ENCODE measurements at regions not wholly inside any gene's neighbourhood (a gene's known extent, or its start where the extent isn't known, plus 50 kb on each side); places are given as distances from the start of the nearest gene placed in this dataset.
A peak's percentile ranks its signal among the peaks of the same experiment; 100 is the strongest.

GRCh38 chr2:57542081-57542480 lies 504.5 kb upstream of the VRK2 start:
- no peaks in the 10 kb centered on the region for H3K9me3 ChIP-seq (ENCODE audit: low read length)
- H3K36me3 ChIP-seq (ENCODE audit: insufficient read depth, low read length): no peaks in the 10 kb centered on the region
- DNase-seq: no peak
- Mint-ChIP-seq H3K9me3 (peaks cover 6 to 36% (median 27%) of the 10 kb centered on the region in 5 donors), H3K36me3 (no peaks in the 10 kb centered on the region), H3K27ac (no peak overlapping the region), H3K4me1 (no peaks in the 10 kb centered on the region), H3K27me3 (no peaks in the 10 kb centered on the region), H3K4me3 (no peak overlapping the region)
- no peak overlapping the region for H3K27ac ChIP-seq (ENCODE audit: low read depth, low read length)
- ChIA-PET POLR2A (no interaction called here), CTCF (no interaction called here)
- H3K4me3 ChIP-seq (ENCODE audit: low read length): no peak overlapping the region
- no peaks in the 10 kb centered on the region for H3K4me1 ChIP-seq (ENCODE audit: insufficient read depth, low read length)
- no peaks in the 10 kb centered on the region for H3K27me3 ChIP-seq (ENCODE audit: insufficient read depth, low read length, poor library complexity, severe bottlenecking)

GRCh38 chr2:57543211-57543610 lies 503.4 kb upstream of the VRK2 start:
- Histone ChIP-seq H3K4me3 (ENCODE audit: low read length) (no peak overlapping the region), H3K4me1 (ENCODE audit: insufficient read depth, low read length) (no peaks in the 10 kb centered on the region), H3K27me3 (ENCODE audit: insufficient read depth, low read length, poor library complexity, severe bottlenecking) (no peaks in the 10 kb centered on the region), H3K9me3 (ENCODE audit: low read length) (no peaks in the 10 kb centered on the region), H3K27ac (ENCODE audit: low read depth, low read length) (no peak overlapping the region), H3K36me3 (ENCODE audit: insufficient read depth, low read length) (no peaks in the 10 kb centered on the region)
- no peak for DNase-seq
- no peaks in the 10 kb centered on the region for H3K36me3 Mint-ChIP-seq
- CTCF ChIA-PET: no interaction called here
- H3K27ac Mint-ChIP-seq: no peak overlapping the region
- no peaks in the 10 kb centered on the region for H3K27me3 Mint-ChIP-seq
- peaks cover 10 to 37% (median 31%) of the 10 kb centered on the region in 5 donors for H3K9me3 Mint-ChIP-seq
- H3K4me3 Mint-ChIP-seq: no peak overlapping the region
- no peaks in the 10 kb centered on the region for H3K4me1 Mint-ChIP-seq
- POLR2A ChIA-PET: no interaction called here

- Mint-ChIP-seq H3K9me3 (peaks cover 16 to 44% (median 38%) of the 10 kb centered on the region in 5 donors), H3K27ac (no peak overlapping the region), H3K27me3 (no peaks in the 10 kb centered on the region), H3K36me3 (no peaks in the 10 kb centered on the region), H3K4me3 (no peak overlapping the region), H3K4me1 (no peaks in the 10 kb centered on the region)
- no peaks in the 10 kb centered on the region for H3K9me3 ChIP-seq (ENCODE audit: low read length)
- ChIA-PET CTCF (no interaction called here), POLR2A (no interaction called here)
- H3K27me3 ChIP-seq (ENCODE audit: insufficient read depth, low read length, poor library complexity, severe bottlenecking): no peaks in the 10 kb centered on the region
- DNase-seq: no peak
- no peak overlapping the region for H3K27ac ChIP-seq (ENCODE audit: low read depth, low read length)
- no peaks in the 10 kb centered on the region for H3K36me3 ChIP-seq (ENCODE audit: insufficient read depth, low read length)
- H3K4me3 ChIP-seq (ENCODE audit: low read length): no peak overlapping the region
- H3K4me1 ChIP-seq (ENCODE audit: insufficient read depth, low read length): no peaks in the 10 kb centered on the region
Measured at GRCh38 chr2:57544624-57545023, 502.0 kb upstream of the VRK2 start.

- no peaks in the 10 kb centered on the region for H3K27me3 ChIP-seq (ENCODE audit: insufficient read depth, low read length, poor library complexity, severe bottlenecking)
- H3K4me3 ChIP-seq (ENCODE audit: low read length): no peak overlapping the region
- H3K27me3 Mint-ChIP-seq: no peaks in the 10 kb centered on the region
- DNase-seq: no peak
- peaks cover 21 to 58% (median 47%) of the 10 kb centered on the region in 5 donors for H3K9me3 Mint-ChIP-seq
- no peaks in the 10 kb centered on the region for H3K36me3 Mint-ChIP-seq
- ChIA-PET CTCF (no interaction called here), POLR2A (no interaction called here)
- H3K27ac Mint-ChIP-seq: no peak overlapping the region
- no peak overlapping the region for H3K27ac ChIP-seq (ENCODE audit: low read depth, low read length)
- no peaks in the 10 kb centered on the region for H3K36me3 ChIP-seq (ENCODE audit: insufficient read depth, low read length)
- no peaks in the 10 kb centered on the region for H3K4me1 ChIP-seq (ENCODE audit: insufficient read depth, low read length)
- H3K4me3 Mint-ChIP-seq: peak overlapping the region in 1 of 7 donors; percentile 21
- no peaks in the 10 kb centered on the region for H3K4me1 Mint-ChIP-seq
- H3K9me3 ChIP-seq (ENCODE audit: low read length): no peaks in the 10 kb centered on the region
Measured at GRCh38 chr2:57546478-57546877, 500.1 kb upstream of the VRK2 start.

DNA sequence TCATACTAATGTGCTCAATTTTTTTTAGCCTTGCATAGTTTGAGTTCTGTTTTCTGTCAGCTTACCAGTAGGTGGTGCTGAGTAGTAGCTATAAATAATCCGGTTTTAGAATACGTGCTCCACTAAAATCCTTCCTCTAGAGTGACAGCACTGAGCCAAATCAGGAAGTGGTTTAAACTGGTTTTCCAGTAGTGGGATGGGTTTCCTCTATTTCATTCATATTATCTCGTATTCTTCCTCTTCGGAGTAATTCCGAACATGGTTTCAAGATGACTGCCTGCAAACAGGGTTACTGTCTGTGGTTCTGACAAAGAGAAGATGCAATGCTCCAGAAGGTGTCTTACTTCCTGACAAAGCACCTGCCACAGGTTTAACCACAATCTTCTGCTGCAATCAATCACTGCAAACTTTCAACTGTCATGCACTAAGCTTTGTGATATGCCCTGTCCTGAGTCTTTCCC lies 496.9 kb upstream of the VRK2 start:
- peaks cover 4% of the 10 kb centered on the region for H3K9me3 ChIP-seq (ENCODE audit: low read length)
- Mint-ChIP-seq H3K4me3 (no peak overlapping the region), H3K27me3 (no peaks in the 10 kb centered on the region), H3K9me3 (peaks cover 28 to 59% (median 43%) of the 10 kb centered on the region in 5 donors), H3K27ac (no peak overlapping the region), H3K36me3 (no peaks in the 10 kb centered on the region), H3K4me1 (no peaks in the 10 kb centered on the region)
- H3K36me3 ChIP-seq (ENCODE audit: insufficient read depth, low read length): no peaks in the 10 kb centered on the region
- ChIA-PET CTCF (no interaction called here), POLR2A (no interaction called here)
- H3K4me3 ChIP-seq (ENCODE audit: low read length): no peak overlapping the region
- DNase-seq: no peak
- H3K4me1 ChIP-seq (ENCODE audit: insufficient read depth, low read length): no peaks in the 10 kb centered on the region
- no peaks in the 10 kb centered on the region for H3K27me3 ChIP-seq (ENCODE audit: insufficient read depth, low read length, poor library complexity, severe bottlenecking)
- H3K27ac ChIP-seq (ENCODE audit: low read depth, low read length): no peak overlapping the region

DNA sequence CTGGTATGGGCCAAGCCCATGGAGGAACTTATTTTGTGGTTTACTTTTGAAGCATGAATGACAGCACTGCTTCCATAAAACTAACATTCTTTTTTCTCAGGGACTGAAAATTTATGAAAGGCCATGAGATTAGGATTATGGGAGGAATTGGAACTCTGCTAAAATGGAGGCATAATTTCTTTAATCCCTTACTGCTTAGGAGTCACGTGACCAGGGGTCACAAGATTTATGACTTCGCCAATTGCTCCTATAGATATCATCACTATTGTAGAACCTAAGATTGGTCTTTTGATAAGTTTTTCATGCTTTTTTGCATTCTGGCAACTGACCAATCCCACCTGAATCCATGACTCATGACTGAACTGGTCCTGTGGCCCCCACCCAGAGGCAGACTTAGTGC lies 495.7 kb upstream of the VRK2 start:
- Histone ChIP-seq H3K27me3 (ENCODE audit: insufficient read depth, low read length, poor library complexity, severe bottlenecking) (no peaks in the 10 kb centered on the region), H3K4me3 (ENCODE audit: low read length) (no peak overlapping the region), H3K27ac (ENCODE audit: low read depth, low read length) (no peak overlapping the region), H3K36me3 (ENCODE audit: insufficient read depth, low read length) (no peaks in the 10 kb centered on the region), H3K9me3 (ENCODE audit: low read length) (peaks cover 4% of the 10 kb centered on the region), H3K4me1 (ENCODE audit: insufficient read depth, low read length) (no peaks in the 10 kb centered on the region)
- no peak for DNase-seq
- H3K4me3 Mint-ChIP-seq: no peak overlapping the region
- ChIA-PET CTCF (no interaction called here), POLR2A (no interaction called here)
- peaks cover 32 to 58% (median 39%) of the 10 kb centered on the region in 5 donors for H3K9me3 Mint-ChIP-seq
- no peak overlapping the region for H3K27ac Mint-ChIP-seq
- H3K4me1 Mint-ChIP-seq: no peaks in the 10 kb centered on the region
- no peaks in the 10 kb centered on the region for H3K27me3 Mint-ChIP-seq
- peaks cover 0 to 2% (median 0%) of the 10 kb centered on the region in 3 donors for H3K36me3 Mint-ChIP-seq

DNA sequence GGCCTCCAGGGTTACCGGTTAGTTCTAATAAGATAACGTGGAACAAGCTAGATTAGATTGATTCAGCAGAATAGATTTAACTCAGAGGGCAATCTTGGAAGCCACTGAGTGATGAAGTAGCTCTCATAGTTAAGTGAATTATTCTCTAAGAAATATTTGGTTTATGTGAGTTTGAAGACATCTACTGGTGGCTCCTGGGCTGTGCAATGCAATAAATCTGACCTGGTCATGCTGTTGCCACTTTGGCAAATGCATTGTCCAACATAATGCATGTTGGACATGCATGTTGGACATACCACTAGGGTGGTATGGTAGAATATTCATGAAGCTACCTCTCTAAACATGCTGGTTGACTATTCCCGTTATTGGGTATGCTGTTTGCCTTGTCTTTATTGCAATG lies 493.7 kb upstream of the VRK2 start:
- H3K9me3 ChIP-seq (ENCODE audit: low read length): peaks cover 4% of the 10 kb centered on the region
- DNase-seq: no peak
- peaks cover 24 to 44% (median 31%) of the 10 kb centered on the region in 5 donors for H3K9me3 Mint-ChIP-seq
- no peak overlapping the region for H3K4me3 Mint-ChIP-seq
- H3K36me3 Mint-ChIP-seq: peaks cover 0 to 2% (median 0%) of the 10 kb centered on the region in 3 donors
- H3K36me3 ChIP-seq (ENCODE audit: insufficient read depth, low read length): no peaks in the 10 kb centered on the region
- H3K27me3 ChIP-seq (ENCODE audit: insufficient read depth, low read length, poor library complexity, severe bottlenecking): no peaks in the 10 kb centered on the region
- no peaks in the 10 kb centered on the region for H3K4me1 ChIP-seq (ENCODE audit: insufficient read depth, low read length)
- H3K27ac Mint-ChIP-seq: no peak overlapping the region
- H3K27me3 Mint-ChIP-seq: no peaks in the 10 kb centered on the region
- ChIA-PET POLR2A (no interaction called here), CTCF (no interaction called here)
- H3K27ac ChIP-seq (ENCODE audit: low read depth, low read length): no peak overlapping the region
- H3K4me1 Mint-ChIP-seq: no peaks in the 10 kb centered on the region
- no peak overlapping the region for H3K4me3 ChIP-seq (ENCODE audit: low read length)

- ChIA-PET POLR2A (no interaction called here), CTCF (no interaction called here)
- Mint-ChIP-seq H3K4me1 (no peaks in the 10 kb centered on the region), H3K36me3 (peaks cover 0 to 2% (median 0%) of the 10 kb centered on the region in 3 donors), H3K27me3 (no peaks in the 10 kb centered on the region), H3K27ac (no peak overlapping the region), H3K9me3 (peaks cover 22 to 35% (median 32%) of the 10 kb centered on the region in 5 donors), H3K4me3 (no peak overlapping the region)
- DNase-seq: no peak
- H3K9me3 ChIP-seq (ENCODE audit: low read length): peaks cover 4% of the 10 kb centered on the region
- H3K4me1 ChIP-seq (ENCODE audit: insufficient read depth, low read length): no peaks in the 10 kb centered on the region
- no peaks in the 10 kb centered on the region for H3K27me3 ChIP-seq (ENCODE audit: insufficient read depth, low read length, poor library complexity, severe bottlenecking)
- H3K36me3 ChIP-seq (ENCODE audit: insufficient read depth, low read length): no peaks in the 10 kb centered on the region
- H3K4me3 ChIP-seq (ENCODE audit: low read length): no peak overlapping the region
- no peak overlapping the region for H3K27ac ChIP-seq (ENCODE audit: low read depth, low read length)
Measured at GRCh38 chr2:57554348-57554747, 492.3 kb upstream of the VRK2 start.

- H3K27me3 Mint-ChIP-seq: no peaks in the 10 kb centered on the region
- POLR2A ChIA-PET: no interaction called here
- peaks cover 0 to 2% (median 0%) of the 10 kb centered on the region in 3 donors for H3K36me3 Mint-ChIP-seq
Measured at GRCh38 chr2:57558312-57558711, 488.3 kb upstream of the VRK2 start.

More at GRCh38 chr2:57558312-57558711, 488.3 kb upstream of the VRK2 start:
- Histone ChIP-seq H3K27me3 (ENCODE audit: insufficient read depth, low read length, poor library complexity, severe bottlenecking) (no peaks in the 10 kb centered on the region), H3K27ac (ENCODE audit: low read depth, low read length) (no peak overlapping the region), H3K9me3 (ENCODE audit: low read length) (peaks cover 4% of the 10 kb centered on the region), H3K36me3 (ENCODE audit: insufficient read depth, low read length) (no peaks in the 10 kb centered on the region), H3K4me1 (ENCODE audit: insufficient read depth, low read length) (no peaks in the 10 kb centered on the region), H3K4me3 (ENCODE audit: low read length) (no peak overlapping the region)
- DNase-seq: no peak
- CTCF ChIA-PET: no interaction called here
- Mint-ChIP-seq H3K27ac (no peak overlapping the region), H3K9me3 (peaks cover 9 to 21% (median 18%) of the 10 kb centered on the region in 5 donors), H3K4me1 (no peaks in the 10 kb centered on the region), H3K4me3 (no peak overlapping the region)

All from CD8-positive, alpha-beta memory T cell (primary cell).